GM19455 (cell line): ENCODE measurements at regions not wholly inside any gene's neighbourhood (a gene's known extent, or its start where the extent isn't known, plus 50 kb on each side); places are given as distances from the start of the nearest gene placed in this dataset.
"Not testable (repeated sequence)": the region's sequence is repeated elsewhere in the genome, so short reads cannot be mapped to it uniquely, and the experiment has no call there.

Experiments used
- ATAC-seq: cut with Tn5 transposase; IDR thresholded peaks from one replicate; pipeline ENCODE4 v1.9.1; 2021; ENCODE audit not compliant: unreplicated experiment

DNA sequence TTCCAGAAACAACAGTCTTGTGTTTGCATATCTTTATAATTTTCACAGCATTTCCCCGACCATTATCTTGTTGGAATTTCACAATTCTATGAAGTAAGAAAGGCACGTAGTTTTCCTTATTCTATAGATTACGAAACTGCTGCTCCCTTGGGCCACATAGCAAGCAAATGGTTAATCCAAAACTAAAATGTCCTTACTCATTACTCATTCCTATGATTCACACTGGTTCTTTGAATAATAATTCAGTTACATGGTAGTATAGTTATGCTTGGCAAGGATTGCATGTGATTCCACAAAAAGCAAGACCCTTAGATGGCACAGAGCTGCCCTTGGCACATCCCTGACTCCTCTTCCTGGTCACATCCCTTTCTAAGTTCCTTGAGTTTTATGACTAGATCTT lies 51.2 kb downstream of the OR13H1 start:
- ATAC-seq = no peak

- no peak for ATAC-seq
Observed at GRCh38 chrX:131607792-131608369, 64.0 kb downstream of the OR13H1 start.

DNA sequence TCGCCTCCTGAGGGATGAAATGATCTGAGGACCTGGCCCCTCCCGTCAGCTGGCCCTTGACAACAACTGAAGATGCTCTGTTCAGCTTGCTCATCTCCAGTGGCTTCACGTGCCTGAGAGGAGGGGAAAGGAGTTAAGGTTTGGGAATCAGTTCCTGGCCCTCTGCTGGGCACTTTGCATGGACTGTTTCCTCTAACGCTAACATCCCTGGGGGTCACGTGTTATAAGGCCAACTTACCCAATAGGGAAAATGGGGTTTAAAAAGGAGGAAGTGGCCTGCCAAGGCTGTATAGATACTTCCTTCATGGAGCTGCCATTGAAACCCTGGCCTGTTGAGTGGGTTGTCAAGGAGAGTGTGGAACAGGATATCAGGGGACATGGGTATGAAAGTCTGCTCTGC lies 65.6 kb downstream of the OR13H1 start:
- no peak for ATAC-seq

DNA sequence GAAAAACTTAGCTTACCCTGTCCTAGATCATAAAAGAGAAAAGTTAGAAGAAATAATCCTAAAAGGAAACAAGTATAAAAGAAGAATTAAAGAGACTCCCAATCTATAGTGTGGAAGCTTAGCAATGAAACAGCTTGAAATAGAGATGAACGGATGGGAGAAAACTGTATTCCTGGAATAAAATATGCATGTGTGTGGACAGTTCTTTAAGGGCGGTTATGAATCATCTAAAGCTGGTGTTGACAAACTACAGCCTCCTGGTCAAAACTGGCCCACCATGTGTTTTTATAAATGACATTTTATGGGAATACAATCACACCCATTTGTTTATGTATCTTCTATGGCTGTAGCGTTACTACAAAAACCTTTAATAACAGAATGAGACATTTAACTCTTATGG lies 69.4 kb downstream of the OR13H1 start:
- no peak for ATAC-seq

DNA sequence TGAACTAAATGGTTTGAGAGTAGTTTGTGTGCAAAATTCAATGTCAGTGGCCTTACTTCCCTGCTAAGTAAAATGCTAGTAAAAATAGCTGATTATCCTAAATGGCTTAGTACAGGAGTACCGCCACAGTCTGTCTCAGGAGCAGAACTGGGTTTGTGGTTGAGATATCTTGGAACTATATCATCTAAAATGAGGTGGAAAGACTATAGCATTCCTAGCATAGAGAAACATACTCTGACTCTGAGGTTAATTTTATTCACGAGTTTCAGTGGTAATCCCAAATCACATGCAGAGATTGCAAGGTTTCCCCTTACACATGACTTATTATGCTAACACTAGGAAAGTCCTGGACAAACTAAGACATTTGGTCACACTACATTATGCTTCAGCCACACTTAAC lies 70.4 kb downstream of the OR13H1 start:
- no peak for ATAC-seq

DNA sequence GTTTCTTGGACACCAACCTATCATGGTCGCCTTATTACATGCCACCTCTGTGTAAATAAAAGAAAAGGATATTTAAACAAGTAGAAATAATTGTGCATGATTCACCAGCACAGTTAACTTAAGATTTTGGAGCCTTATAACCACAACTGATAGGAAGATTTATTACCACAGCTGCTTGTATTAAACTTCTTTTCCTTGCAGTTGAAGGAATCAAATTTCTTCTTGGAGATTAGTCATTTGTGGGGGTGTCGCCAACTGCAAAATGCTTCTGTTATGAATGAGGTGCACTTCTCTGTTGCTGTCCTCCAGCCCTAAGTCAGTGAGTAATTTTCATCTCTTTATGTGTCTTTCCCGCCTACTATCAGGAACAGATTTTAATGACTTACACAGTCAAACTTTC lies 73.3 kb downstream of the OR13H1 start:
- no peak for ATAC-seq

DNA sequence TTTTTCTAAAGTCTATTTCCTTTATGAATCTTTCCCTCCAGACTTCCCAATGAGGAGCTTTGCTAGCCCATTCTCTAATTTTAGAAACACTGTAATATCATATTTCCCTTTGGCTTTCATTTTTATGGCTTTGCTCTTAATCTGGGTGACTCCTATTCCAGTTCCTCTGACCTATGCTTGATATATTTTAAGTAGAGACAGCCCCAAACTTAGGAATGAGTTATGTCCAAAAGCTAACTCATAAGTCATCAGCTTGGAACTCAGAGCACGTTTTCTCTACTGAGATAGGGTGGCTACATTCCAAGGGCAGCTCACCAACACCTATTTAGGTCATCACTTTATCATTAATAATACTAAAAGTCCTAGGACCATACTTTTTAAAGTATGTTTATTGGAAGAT lies 77.8 kb downstream of the OR13H1 start:
- no peak for ATAC-seq

DNA sequence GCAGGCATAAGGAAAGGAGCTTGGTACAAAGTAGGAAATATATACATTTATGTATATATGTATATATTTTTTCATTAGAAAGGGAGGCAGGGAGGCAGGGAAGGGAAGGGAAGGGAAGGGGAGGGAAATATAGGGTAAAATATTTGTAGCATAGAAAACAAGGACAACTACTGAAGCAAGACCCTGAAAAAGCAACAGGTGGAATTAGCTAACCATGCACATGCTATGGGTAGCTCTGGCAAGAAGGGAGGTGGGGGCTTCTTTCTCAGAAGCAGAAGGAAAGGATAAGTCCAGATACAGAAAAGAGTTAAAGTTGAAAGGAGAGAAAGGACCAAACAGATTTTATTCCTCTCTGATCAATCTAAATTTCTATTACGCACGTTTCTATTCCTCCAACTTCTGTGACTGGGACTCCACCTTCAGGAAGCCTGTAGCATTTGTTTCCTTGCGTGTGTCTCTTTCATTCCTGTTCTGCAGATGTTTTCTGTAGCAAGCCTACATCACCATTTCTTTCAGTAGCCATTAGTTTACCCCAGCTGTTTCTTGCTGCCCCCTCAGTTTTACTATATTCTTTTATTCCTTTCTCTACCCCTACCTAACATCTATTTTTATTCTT lies 82.9 kb downstream of the OR13H1 start:
- ATAC-seq = no peak

GRCh38 chrX:131630534-131630933 lies 86.7 kb downstream of the OR13H1 start:
- ATAC-seq = no peak

- peak; percentile 93 for ATAC-seq
Observed at GRCh38 chrX:131633285-131633917, 89.5 kb downstream of the OR13H1 start.

GRCh38 chrX:131634900-131635299 lies 91.0 kb downstream of the OR13H1 start:
- ATAC-seq = no peak

DNA sequence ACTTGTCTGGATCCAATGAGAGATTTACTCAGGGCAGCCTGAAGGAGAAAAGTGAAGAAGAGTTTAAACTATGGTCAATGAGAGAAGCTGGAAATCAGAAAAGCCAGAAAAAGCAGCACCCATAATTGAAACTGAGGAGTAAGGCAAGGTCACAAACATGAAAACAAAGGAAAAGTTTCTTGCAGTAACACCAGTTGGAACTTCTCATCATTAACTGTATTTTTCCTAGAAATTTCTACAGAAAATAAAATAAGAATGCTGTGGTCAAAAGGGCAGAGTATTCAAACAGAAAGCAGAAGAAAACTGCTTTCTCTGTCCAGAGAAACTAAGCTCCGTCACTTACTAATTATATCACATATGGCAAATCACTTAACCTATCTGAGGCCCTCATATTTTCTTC lies 102.2 kb downstream of the OR13H1 start:
- no peak for ATAC-seq

DNA sequence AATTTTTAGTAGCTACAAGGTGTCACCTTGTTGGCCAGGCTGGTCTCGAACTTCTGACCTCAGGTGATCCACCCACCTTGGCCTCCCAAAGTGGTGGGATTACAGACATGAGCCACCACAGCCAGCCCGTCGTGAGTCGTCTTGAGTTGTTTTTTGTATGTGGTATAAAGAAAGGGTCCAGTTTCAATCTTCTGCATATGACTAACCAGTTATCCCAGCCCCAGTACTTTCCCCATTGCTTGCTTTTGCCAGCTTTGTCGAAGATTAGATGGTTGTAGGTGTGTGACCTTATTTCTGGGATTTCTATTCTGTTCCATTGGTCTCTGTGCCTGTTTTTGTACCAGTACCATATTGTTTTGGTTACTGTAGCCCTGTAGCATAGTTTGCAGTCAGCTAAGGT lies 105.9 kb downstream of the OR13H1 start:
- ATAC-seq = no peak

GRCh38 chrX:131650637-131651410 lies 107.0 kb downstream of the OR13H1 start:
- ATAC-seq = no peak

DNA sequence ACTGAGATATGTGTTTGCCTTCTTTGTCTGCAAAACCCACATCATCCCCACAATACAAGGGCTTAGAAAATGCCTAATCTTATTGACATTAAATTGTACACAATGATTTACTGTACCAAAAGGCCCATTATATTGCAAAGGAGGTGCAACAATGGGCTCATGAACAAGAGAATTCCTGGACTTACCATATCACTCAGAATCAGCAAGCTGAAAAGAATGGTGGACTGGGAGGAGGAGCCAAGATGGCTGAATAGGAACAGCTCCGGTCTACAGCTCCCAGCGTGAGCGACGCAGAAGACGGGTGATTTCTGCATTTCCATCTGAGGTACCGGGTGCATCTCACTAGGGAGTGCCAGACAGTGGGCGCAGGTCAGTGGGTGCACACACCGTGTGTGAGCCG lies 119.9 kb downstream of the OR13H1 start:
- ATAC-seq = not testable (repeated sequence)

DNA sequence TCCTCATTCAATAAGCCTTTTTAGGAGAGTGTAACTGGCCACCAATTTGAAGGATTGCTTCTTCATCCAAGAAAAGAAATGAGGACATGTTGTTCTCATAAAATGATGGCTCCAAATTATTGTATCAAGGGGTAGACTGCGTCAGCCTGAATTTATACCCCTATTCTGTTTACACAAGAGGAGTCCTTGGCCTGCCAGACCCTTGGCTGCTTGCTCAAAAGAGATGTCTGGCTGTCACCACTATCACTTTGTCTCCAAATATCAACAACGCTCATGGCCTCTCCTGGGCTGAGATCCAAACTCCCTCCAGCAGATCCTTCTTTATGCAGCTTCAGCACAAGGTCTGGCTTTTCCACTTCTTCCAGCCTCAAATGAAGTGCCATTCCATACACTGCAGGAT lies 127.9 kb downstream of the OR13H1 start:
- no peak for ATAC-seq

GRCh38 chrX:131675596-131676194 lies 131.8 kb downstream of the OR13H1 start:
- ATAC-seq = no peak

GRCh38 chrX:131677655-131678628 lies 134.1 kb downstream of the OR13H1 start:
- peak; percentile 82 for ATAC-seq

DNA sequence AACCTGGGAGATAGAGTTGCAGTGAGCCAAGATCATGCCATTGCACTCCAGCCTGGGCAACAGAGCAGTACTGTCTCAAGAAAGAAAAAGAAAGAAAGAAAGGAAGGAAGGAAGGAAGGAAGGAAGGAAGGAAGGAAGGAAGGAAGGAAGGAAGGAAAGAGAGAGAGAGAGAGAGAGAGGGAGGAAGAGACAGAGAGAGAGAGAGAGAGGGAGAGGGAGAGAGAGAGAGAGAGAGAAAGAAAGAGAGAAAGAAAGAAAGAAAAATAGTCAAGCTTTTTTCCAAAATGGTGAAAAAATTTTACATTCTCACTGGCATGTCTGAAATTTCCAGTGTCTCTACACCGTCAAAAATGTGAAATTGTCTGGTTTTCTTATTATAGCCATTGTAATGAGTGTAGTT lies 138.9 kb downstream of the OR13H1 start:
- not testable (repeated sequence) for ATAC-seq

DNA sequence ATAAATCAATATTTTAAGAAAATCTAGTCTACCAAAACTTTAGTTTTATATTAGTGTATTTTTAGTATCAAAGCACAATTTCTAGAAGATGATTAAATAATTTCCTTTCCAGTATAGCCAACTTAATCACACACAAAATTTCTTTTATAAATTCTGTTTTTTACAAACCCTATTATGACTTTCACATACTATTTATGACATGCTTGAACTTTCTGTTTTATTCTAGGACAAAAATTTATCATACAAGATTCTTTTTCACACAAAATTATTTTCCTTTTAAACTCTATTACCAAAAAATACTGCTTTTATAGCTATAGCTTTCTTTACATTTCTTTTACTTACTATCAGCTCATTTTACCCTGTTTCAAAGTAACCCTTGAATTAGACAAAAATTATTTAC lies 149.5 kb downstream of the OR13H1 start:
- no peak for ATAC-seq
